HG03565 (cell line): ENCODE measurements at regions not wholly inside any gene's neighbourhood (a gene's known extent, or its start where the extent isn't known, plus 50 kb on each side); places are given as distances from the start of the nearest gene placed in this dataset.
"Not testable (repeated sequence)": the region's sequence is repeated elsewhere in the genome, so short reads cannot be mapped to it uniquely, and the experiment has no call there.

Source experiments
- ATAC-seq: cut with Tn5 transposase; IDR thresholded peaks from one replicate; pipeline ENCODE4 v1.9.1; 2021; ENCODE audit warnings: mild to moderate bottlenecking, moderate library complexity; ENCODE audit not compliant: unreplicated experiment

DNA sequence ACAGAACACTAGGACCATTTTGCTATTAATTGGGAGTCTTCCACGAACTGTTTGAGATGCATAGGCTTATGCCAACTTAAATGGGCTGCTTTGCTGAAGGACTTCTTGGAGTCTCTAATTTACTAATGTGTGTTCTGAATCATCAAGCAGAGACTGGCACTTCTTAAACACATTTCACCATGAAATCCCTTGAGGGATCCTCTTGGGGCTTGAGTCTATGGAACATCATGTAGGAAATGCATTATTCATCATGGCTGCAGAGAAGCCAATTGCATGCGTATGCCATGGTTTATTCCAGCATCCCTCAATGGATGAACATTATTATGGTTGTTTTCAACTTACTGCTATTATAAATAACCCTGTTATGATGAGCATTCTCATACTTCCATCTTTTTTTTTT lies 73.4 kb downstream of the FGD2 start:
- no peak for ATAC-seq

DNA sequence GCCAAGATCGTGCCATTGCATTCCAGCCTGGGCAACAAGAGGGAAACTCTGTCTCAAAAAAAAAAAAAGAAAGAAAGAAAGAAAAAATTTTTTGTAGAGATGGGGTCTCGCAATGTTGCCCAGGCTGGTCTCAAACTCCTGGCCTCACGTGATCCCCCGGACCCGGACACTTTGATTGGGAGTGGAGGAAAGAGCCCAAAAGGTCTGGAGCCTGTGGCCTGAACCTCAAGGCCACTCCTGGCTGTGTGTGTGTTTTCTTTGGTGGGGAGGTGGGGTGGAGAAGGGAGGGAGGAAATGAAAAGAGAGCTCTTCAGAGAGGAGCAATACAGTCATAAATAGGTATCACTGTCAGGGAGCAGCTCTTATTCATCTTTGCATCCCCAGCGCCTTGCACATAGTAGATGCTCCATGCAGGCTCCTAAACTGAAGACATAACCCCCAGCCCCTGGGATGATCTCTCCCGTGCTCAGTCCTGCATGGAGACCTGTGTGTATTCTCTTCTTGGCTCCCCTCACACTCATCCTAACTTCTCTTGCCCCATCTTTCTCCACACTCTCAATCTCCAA lies 75.7 kb downstream of the FGD2 start:
- ATAC-seq: no peak

DNA sequence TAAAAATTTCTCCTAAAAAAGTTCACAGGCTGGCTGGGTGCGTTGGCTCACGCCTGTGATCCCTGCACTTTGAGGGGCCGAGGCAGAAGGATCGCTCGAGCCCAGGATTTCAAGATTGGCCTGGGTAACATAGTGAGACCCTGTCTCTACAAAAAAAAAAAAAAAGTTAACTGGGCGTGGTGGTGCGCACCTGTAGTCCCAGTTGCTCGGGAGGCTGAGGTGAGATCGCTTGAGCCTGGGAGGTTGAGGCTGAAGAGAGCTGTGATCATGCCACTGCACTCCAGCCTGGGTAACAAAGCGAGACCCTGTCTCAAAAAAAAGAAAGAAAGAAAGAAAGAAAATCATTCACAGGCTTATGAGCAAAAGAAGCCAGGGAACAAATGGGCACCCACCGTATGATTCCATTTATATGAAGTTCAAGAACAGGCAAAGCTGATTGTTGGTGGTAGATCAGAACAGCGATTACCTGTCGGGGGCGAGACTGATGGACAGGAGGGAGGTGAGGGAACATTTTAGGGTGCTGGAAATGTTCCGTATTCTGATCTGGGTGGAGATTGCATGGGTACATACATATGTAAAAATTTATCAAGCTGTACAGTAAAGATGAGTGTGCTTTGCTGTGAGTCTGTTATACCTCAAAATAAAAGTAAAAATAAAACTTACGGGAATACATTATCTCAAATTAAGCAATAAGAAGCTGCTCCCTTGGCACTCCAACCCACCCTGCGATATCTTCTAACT lies 77.1 kb downstream of the FGD2 start:
- ATAC-seq: no peak

DNA sequence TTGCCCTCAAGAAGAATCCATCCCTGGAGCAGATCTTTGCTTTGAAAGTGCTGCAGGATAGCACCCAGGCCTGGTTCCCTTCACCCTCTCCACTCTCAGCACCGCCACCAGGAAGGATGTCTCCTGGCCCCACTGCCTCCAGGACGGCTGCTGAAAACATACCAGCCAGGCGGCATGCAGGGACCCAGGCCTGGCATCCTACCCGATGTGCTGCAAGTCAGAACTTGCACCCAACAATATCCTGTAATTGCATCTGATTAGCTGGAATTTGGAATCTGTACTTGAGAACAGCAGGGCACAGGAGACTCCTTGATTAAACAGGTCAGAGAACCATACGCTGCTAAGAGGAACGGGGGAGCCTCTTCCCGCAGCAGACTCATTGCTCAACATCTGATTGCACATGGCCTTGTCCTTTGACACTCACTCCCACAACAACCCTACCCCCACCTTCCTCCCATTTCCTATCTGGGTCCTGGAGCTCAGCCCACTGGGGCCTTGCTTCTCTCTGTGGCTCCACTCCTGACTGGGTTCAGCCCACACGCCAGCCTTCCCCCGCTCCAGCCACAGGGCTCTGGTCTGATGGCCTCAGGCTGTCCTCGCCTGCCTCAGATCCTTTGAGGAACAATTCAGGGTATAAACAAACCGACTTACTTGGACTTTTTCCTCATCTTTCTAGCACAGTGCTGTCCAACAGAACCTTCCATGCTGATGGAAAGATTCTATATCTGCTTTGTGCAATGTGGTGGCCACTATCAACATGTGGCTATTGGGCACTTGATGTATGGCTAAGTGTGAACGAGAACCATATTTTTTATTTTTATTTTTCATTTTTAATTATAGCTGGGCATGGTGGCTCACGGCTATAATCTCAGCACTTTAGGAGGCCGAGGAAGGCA lies 78.0 kb downstream of the FGD2 start:
- no peak for ATAC-seq

GRCh38 chr6:37084665-37085064 lies 79.2 kb downstream of the FGD2 start:
- not testable (repeated sequence) for ATAC-seq

DNA sequence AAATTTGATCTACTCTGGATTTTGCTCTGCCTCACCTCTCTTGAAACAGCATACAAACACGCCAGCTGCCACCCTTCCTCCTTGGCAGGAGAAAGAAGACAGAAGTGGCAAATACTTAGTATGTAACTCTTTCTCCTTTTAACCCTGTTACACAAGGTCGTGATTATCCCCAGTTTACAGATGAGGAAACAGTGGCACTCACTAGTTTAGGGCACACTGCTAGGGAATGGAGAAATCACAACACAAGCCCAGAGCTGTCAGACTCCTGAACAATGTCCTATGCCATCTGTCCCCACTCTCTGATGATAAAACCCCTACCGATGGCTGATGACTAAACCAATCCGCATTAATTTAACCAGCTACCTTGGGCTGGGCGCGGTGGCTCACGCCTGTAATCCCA lies 79.7 kb downstream of the FGD2 start:
- no peak for ATAC-seq

- ATAC-seq: no peak
These were observed 81.1 kb upstream of the PIM1 start for GRCh38 chr6:37088897-37089296.

GRCh38 chr6:37089783-37090182 lies 80.2 kb upstream of the PIM1 start:
- no peak for ATAC-seq

- not testable (repeated sequence) for ATAC-seq
These were observed 78.8 kb upstream of the PIM1 start for GRCh38 chr6:37091104-37091503.

DNA sequence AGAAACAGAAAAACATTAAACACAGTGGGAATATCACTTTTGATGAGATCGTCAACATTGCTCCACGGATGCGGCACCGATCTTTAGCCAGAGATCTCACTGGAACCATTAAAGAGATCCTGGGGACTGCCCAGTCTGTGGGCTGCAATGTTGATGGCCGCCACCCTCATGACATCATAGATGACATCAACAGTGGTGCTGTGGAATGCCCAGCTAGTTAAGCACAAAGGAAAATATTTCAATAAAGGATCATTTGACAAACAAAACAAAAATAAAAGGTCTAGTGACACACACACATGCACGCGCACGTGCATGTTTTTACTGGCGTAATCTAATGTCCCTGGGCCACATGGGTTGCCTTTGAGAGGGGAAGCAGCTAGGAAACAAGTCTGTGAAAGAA lies 78.4 kb upstream of the PIM1 start:
- not testable (repeated sequence) for ATAC-seq

DNA sequence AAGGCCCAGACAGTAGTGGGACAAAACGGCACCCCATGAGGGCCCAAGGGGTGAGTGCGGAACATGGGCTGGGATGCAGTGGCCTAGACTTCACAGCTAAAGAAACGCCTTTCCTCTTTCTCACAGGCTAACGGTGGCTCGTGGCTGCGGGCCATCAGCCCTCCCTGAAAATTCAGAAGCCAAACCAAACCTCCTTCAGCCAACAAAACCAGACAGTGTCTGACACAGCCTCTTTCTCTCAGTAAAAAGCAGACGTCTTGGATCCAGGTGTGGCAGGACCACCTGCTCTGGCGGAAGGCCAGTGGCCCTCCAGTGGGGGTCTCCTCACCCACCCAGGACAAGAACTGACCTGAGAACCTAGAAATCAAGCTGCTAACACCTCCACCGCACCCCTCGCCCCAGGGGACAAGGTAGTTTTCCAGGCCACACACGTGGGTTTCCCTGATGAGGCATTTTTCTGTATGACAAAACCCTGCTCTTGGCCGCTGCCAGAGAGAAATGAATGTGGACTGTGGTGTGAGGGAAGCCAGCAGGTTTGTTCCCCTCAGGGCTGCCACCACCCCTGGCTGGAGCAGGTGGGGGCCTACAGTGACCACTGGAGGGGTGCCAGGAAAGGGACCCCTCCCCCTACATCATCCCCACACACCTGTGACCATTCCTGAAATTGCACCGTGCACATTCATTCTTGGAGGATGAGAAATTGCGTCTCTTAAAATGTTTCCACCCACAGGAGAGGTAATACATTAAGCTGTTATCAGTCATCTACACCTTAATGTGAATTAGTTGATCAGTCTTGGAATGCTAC lies 76.8 kb upstream of the PIM1 start:
- ATAC-seq: no peak

DNA sequence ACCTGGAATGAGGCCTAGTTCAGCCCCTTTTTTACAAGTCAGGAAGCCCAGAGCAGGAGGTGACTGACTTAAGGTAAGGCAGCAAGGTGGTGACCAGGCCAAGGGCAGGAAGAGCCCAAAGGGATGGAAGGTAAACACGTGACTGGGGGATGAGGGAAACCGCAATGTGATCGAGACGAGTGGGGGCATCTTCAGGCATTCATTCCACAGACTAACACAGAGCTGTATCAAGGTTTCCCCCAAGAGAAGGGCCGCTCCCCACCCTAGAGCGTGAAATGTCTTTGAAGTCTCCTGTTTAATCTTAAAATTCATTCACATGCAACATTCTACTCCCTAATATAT lies 76.3 kb upstream of the PIM1 start:
- no peak for ATAC-seq

DNA sequence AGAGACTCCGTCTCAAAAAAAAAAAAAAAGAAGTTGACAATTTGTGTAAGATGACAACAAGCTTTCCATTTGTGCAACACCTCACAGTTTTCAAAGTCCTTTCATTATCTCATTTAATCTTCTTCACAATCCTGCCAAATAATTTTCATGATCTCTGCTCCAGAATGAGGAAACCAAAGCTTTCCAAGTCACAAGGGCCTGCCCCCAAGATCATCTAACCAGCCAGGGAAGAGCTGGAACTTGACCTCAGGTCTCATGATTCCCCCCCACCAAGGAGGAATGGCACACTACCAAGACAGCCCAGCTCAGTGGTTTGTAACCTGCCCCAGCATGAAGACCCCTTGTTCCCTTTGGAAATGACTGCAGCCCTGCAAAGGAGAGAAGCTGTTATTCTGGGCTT lies 74.0 kb upstream of the PIM1 start:
- no peak for ATAC-seq

GRCh38 chr6:37097335-37097734 lies 72.6 kb upstream of the PIM1 start:
- no peak for ATAC-seq

DNA sequence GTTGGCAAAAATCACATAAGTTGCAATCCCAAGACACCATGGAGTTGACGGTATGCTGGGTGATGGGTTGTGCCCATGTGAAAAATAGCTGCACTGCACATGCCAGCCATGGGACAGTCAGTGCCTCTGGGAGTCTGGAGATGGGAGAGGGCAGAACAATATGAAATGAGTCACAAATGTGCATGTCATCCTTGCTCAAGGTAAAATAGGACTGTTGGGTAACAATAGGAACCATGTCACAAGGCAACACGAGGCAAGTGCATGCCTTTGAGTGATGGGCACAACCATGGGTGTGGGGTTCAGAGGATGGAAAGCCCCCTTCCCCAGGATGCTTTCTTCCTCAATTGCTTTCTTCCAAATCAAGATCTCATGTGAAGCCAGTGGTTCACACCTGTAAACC lies 70.5 kb upstream of the PIM1 start:
- ATAC-seq: no peak

DNA sequence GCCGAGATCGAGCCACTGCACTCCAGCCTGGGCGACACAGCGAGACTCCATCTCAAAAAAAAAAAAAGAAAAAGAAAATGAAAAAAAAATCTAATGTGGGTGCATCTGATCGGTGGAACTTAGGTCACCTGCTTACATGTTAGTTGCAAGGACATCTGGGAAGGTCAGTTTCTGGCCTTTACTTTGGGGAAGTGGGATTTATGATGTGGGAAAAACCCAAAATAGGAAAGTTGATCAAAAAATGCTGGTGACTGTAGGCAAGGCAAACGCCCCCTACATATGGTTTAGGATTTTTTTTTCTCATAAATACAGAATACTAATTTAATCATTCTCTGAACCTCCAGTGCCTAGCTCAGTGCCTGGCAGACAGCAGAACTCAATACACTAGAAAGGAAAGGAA lies 69.2 kb upstream of the PIM1 start:
- ATAC-seq: no peak

GRCh38 chr6:37101991-37102298 lies 68.0 kb upstream of the PIM1 start:
- ATAC-seq: no peak

GRCh38 chr6:37102299-37103168 lies 67.4 kb upstream of the PIM1 start:
- ATAC-seq: peak; percentile 73

DNA sequence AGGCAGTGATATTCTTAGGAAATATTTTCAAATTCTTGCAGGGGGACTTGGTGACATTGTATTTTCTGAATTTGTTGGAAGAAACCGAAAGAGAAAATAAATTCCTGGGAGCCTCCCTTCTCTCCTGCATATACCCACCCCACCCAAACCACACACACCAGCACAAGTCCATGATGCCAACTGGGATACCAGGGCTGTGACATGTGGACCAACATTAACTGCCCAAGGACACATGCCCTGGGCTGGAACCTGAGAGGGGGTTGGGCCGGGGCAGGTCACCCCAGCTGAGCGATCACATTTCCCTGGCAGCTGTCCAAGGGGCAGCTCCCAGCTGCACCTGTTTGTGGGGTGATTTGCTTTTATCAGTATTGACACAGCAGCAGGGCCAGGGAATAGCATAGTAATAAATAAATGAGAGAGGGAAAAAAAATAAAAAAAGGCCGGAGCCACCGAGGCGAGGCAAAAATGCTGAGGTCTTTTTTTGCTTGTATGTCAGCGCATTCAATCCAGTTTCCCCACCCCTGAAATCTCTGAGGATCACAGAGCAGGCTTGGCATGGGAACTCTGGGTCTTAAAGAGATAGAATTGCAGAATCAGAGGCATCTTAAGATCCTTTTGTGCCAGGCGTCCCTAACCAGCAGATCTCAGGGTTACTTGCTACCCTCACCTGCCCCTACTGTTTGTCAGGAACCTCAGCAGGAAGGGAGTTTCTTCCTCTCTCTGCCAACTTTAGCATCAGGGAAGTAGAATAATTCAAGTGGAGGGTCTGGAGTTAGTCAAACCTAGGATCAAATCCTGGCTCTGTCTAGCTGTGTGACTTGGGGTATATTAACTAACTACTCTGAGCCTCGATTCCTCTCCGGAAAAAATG lies 66.5 kb upstream of the PIM1 start:
- ATAC-seq: no peak

DNA sequence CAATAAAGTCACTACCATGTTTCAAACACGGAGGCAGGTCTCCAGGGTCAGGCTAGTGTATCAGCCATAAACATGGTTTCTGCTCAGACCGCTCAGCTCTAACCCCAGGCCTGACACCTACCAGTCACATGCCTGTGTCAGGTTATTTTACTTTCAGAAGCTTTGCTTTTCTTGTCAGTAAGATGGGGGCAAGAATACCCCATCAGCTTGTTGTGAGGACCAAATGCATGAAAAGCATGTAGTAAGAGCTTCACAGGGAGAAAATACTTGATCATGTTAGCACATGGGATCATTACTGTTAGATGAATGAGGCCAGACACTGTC lies 65.2 kb upstream of the PIM1 start:
- ATAC-seq: no peak
